GDM1 (cell line): ENCODE measurements at regions not wholly inside any gene's neighbourhood (a gene's known extent, or its start where the extent isn't known, plus 50 kb on each side); places are given as distances from the start of the nearest gene placed in this dataset.
A peak's percentile ranks its signal among the peaks of the same experiment; 100 is the strongest.
"Not testable (repeated sequence)": the region's sequence is repeated elsewhere in the genome, so short reads cannot be mapped to it uniquely, and the experiment has no call there.

ENCODE experiments used
- DNase-seq: peaks from one replicate; lab custom pipeline; 2025; lab: John Stamatoyannopoulos, UW

DNA sequence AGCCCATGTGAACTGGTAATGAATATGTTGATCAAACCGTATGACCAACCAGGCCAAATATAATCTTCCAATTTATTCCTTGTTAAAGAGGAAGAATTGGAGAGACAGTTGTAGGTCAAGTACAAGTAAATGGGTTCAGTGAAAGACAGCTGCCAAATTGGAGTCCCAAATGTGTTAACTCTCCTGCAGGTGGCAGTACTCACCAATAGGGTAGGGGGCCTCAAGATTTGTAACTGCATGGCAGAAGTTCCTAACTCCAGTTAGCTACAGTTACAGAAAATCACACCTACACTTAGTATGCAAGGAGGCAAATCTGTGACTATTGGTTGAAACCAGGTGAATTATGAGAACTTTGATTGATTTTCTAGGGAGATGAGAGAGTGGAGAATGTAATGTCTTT, 278.0 kb downstream of the ZBBX start:
- DNase-seq = no peak

DNA sequence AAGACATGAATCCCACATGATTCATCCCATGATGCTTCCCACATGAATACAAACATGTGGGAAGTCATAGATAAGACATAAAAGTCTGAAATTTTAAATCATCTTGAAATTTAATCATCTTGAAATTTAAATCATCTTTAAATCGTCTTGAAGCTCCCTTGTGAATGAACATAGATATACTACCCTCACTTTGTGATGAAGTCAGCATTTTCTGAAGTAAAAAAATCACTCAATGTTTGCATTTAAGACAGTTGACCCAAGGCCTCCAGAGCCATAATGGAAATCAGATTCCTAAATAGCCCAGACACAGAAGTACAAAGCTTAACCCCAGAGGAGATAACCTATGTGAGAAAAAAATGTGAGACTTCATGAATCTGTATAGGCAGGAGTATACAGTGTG, 279.4 kb downstream of the ZBBX start:
- no peak for DNase-seq

DNA sequence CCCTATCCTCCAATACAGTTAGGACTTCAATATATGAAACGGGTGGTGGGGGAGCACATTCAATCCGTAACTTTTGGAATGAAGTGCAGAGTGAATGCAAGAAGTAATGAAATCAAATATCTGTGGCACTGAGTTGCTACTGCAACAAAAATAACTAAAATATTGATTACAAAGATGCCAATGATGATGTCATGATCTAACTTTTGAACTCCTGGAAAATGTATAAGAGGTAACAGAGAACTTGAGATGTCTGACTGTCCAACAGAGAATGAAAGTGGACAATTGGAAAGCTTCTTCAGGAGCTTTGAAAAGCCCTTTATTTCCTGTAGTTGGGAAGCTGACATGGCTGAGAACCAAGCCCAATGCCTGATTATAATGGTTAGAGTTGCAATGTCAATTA, 279.9 kb downstream of the ZBBX start:
- DNase-seq = no peak

DNA sequence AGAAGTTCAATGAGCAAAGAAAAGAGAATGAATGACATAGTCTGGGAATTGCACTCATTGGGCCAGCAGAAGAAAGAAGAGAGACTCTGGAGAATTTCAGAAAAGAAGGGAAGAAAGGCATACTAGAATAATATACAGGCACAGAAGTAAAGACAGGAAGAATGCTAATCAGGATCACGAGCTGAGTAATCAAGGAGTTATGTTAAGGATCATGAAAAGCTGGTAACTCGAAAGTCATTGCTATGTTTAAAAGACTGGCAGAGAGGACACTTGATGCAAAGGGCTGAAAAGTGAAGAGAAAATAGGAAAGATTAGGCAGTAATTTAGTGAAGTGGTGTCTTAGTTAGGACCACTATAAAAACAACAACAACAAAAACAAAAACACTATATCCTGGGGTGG, 284.1 kb downstream of the ZBBX start:
- DNase-seq = no peak

DNA sequence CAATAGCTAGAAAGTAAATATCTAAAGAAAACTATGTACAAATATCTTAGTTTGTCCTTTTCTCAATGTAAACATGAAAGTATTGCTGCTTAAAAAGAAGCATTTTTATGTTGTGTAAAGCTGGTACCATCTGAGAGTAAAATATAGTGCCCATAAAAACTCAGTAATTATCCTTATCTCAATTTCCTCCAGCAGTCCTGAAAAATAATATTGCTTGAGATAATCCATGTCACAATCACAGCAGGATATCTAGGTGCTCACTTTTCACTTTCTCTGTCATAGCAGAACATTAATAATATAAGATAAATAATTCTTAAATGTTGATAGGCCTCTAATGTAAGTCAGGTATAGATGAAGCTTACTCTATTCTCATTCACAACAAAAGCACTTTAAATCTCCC, 285.5 kb downstream of the ZBBX start:
- DNase-seq = no peak

DNA sequence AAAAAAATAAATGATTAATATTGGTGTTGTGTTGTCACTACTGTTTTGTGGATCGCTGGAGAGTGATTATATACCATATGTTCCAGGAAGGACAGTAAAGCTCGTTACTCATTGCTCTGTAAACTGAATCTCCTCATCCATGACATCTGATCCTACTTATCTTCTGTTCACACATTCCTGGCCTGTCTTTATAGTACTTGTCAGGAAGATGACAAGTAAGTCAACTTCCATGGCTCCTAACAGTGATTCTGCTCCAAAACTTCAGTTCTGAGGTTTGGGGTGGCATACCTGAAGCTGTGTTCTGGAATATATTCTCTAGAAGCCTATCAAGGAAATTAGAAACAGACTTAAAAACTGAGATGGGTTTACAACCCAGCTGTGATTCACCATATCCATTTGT, 288.9 kb downstream of the ZBBX start:
- DNase-seq = no peak

DNA sequence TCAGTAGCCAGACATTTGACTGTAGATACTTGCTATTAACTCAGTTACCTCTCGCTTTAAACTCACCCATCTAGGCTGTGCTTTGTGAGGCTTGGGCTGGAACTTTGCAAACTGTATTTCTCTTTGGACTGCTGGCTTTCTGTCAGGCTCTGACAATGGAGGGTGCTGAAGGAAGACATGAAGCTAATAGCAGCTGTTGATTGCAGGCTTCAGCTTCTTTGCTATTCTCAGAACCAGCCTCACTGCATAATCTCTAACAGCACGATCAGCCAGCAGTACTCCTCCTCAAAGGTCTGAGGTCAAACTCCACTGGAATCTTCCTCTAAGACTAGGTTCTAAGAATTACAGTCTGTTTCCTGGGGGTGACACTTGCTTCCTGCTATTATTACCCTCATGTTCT, 295.6 kb downstream of the ZBBX start:
- no peak for DNase-seq

DNA sequence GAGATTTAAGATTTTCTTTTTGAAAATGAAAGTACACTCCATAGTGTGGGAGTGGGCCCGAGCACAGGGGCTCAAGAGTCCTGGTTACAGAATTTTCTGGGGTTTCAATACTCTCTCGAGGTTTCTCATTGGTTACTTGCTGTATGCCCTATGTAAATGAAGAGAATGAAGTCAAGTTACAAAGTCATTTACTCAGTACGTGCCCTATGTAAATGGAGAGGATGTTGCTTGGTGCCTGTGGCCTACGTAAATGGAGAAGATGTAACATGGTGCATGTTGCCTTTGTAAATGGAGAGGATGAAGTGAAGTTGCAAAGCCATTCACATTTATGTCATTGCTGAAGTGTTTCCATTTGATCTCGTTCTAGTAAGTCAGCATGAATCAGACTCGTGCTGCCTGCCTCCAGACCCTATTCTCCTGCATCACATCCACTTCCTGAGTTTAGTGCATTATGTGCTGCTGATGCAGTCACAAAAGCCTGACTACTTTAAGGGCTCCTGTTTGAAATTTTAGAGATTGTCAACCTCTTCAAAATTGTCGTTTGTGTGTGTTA, 302.0 kb downstream of the ZBBX start:
- no peak for DNase-seq

DNA sequence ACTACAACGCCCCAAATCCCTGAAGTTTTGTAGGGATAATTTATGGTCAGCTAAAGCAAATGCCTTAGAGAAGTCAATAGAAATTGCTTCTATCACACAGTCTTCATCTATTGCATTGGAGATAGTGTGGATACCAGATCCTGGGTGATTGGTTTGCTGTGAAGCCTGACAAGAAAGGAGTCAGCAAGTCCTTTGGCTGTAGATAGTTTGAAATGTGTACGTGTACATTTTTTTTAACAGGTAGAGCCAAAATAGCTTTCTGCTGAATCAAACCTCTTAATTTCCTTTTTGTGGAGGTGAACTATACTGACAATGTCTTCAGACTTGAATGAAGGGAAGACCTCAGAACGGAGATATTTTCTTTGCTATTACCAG, 312.3 kb downstream of the ZBBX start:
- DNase-seq = no peak

DNA sequence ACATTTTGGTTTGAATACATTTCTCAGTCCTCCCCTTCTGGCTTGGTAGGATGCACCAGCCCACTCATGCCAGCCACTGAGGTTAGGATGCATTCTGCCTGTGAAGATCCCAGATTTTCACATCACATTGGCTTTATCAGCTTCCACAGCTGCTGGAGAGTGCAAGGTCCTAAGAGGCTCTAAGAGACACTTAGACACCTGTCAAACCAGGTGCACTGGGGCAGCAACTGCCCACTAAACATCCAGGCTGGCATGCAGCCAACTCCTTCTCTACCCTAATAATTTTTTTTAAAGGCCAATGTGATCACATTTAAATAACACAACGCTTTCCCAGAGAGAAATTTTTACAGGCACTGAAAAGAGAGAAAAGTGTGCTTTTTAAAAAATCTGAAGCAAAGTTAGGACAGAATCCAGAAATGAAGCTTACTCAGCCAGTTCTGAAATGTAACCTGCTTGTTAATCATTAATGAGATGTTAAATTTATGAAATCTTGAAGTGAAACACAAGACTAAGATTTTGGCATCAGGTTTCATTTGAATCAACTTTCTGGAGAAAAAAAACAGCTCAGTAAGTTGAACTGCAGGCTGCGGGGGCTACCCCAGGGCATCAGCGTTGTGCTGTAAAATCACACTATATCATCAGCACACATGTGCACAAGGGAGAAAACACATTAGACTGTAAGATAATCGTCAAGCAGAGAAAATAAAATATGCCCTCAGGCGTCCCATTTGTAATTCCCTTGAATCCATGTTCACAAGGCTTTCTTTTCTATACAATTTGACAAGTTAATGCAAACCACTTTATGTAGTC, 312.9 kb downstream of the ZBBX start:
- DNase-seq = no peak

DNA sequence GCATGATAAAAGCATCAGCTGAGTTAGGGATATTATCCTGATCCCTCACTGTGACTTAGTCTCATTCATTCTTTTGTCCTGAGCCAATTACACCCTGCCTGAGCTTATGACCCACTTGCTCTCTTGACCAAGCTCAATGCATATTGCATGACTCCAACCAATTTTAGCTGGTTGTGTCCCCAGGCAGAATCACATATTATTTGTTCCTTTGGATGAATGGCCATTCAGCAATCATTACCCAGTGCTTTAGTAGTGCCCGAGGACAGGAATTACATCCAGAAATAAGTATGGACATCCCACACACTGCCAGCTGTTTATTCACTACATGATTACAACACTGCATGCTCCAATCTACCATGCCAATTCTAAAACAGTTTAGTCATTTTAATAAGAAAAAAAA, 322.5 kb downstream of the ZBBX start:
- DNase-seq = no peak

DNA sequence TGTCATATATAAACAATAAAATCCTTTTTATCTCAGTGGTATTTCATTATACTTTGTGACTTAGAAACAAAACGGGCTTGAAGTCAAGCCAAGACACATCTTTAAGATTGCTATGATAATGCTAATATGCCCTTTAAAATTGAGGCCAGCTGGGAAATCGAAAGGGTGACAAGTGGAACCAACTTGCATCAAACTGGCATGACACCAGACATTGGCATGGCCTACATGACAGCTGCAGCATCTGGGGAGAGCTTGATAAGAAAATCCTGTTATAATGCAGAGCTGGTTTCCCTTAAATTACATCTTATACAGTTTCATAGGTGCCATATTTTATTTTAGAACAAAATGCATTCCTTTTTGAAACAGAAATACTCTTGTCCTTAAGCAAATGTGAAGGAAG, 325.2 kb downstream of the ZBBX start:
- no peak for DNase-seq

DNA sequence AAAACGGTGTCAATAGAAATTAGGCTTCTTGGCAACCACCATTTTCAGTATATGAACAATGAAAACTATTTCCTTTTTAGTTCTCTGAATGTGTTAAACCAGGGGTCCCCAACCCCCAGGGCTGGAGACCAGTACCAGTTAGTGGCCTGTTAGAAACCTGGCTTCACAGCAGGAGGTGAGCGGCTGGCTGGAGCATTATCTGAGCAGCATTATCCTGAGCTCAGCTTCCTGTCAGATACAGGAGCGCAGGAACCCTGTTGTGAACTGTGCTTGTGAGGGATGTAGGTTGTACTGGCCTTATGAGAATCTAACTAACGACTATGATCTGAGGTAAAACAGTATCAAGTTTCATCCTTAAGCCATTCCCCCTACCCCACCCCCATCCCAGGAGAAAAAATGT, 328.7 kb downstream of the ZBBX start:
- no peak for DNase-seq

DNA sequence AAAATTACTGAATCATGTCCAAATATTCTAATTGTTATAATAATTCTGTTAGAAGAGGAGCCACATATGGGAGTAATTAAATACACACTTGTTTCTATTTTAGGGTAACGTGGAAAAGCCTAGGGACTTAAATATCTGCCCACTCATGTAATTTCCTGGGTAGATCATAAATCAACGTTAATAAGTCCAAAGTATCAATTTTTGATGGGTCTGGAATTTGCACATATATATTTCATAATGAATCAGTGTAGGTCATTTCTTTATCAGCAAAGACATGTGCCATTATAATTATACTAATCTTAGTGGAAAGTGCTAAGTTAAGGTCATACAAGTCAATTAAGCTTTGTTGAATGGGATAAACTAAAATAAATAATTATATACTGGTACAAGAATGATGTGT, 346.2 kb downstream of the ZBBX start:
- DNase-seq = no peak

DNA sequence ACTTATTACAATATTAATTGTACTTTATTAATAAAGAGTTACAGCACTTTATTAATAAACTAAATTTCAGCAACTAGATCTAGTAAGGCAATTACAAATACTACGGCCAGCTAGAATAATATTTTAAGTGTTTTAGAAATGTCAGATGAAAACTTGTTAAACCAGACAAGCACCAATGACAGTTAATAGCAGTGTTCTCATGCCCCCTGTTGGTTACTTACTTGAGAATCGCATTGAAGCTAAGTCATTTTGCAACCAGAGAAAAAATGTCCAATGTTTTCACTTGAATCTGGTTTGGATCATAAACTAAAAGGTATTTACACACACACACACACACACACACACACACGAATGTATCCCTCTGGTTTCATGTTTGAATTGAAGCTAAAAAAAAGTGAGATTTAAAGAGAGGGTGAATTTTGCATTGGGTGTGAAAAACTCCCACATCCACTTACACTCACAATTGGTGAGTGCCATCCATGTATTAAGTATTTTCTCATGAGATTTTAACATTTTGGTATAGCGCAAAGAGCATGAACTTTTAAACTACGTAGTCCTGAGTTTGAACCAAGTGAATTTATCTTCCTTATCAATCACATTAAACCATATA, 347.7 kb downstream of the ZBBX start:
- DNase-seq = peak; percentile 11

DNA sequence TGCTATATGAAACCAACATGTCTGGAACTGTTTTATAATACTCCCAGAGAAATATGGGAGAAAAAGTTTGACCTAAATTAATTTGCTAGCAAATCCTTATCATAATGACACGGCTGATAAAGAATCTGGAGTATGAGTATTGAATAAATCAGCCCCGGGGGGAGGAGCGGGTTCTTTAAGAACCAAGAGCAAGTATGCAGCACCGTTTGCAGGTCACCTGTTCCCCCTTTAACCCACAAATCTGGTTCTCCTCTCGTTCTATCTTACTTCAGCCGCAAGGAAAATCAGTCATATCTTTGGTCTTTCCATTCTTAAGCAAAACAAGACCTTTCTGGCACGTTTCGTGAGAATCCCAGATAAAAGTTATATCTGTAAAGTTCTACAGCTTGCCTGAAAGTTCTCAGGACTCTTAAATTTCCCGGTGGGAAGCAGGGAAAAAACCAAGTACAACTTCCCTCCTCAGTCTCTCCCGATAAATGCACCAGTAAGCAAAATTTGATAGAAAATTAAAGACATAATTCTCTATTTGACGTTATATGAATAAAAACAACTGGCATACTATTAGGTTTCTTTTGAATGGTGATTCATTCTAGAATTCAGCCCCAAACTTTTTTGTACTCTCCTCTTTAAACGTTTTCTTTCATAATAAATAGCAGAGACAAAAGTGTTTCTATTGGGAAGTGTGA, 348.6 kb downstream of the ZBBX start:
- no peak for DNase-seq

DNA sequence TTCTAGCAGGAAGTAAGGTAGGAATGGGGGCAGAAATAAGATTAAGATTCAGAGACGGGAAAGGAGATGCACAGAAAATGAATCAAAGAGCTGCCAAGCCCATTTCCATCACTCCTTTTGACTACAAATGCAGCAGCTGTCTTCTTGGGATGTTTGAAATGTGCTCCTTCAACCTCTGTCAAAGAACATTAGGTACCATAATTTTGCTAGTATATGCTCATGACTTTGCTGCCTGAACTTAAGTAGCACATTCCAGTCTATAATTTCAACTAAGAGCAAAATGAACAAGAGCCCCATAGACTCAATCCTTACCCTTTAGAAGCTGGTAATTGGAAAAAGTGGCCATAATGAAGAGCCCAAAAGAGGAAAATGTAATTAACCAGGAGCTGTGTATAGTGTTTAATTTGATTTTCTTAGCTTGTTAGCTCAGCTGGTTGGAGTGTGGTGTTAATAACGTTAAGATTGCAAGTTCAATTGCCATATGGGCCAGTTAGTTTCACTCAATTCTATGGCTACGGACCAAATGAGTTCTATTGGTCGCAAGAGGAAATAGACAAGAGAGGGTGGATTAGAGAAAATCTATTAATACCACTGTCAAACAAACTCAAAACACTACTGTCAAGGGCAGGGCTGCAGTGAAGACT, 349.9 kb downstream of the ZBBX start:
- DNase-seq = no peak

DNA sequence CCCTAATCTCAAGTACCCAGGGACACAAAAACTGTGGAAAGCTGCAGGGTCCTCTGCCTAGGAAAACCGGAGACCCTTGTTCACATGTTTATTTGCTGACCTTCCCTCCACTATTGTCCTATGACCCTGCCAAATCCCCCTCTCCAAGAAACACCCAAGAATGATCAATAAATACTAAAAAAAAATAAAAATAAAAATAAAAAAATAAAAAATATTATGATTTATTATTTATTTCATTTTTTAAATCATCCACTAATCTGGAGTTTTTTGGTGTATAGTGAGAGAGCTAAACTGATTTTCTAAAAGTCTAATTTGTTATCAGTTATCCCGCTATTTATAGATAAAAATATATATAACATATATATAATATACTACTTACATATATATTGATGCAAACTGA, 360.6 kb downstream of the ZBBX start:
- not testable (repeated sequence) for DNase-seq

DNA sequence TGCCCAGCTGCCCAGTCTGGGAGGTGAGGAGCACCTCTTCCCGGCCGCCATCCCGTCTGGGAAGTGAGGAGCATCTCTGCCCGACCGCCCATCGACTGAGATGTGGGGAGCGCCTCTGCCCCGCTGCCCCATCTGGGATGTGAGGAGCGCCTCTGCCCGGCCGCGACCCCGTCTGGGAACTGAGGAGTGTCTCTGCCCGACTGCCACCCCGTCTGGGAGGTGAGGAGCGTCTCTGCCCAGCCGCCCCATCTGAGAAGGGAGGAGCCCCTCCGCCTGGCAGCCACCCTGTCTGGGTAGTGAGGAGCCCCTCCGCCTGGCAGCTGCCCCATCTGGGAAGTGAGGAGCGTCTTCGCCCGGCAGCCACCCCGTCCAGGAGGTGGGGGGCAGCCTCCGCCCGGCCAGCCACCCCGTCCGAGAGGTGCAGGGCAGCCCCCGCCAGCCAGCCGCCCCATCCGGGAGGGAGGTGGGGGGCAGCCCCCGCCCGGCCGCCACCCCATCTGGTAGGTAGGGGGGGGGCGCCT, 361.4 kb downstream of the ZBBX start:
- DNase-seq = not testable (repeated sequence)

DNA sequence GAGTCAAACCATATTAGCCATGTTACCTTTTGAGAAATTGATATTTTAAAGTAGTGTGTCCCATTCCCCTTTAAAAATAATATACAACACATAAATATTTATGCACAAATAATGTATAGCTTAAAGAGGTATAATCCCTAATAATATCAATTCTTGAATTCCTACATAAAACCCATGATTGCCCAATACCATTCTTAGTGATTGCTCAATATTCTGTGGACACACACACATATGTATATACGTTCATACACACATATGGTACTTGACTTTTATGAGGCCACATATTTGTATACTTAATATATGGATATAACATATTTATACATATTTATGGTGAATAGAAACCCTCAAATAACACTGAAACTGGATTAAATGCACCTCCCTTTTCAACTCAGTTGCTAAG, 367.4 kb downstream of the ZBBX start:
- no peak for DNase-seq

DNA sequence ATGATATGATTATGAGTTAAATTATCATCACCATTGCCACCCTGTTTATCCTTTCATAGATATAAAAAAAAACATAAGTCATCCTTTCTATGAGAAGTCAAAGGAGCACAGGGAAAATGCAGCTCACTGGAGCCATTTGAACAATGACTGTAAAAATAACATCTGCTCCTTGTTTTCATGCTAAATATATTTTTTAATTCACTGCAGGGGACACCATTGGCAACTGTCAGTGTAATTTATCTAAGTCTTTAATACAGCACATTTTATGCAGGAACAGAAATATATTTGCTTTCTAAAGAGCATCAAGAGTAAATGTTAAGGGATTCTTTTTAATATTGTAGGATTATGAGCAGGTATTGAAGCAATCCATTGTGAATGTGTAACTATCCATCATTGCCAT, 371.3 kb downstream of the ZBBX start:
- DNase-seq = no peak

DNA sequence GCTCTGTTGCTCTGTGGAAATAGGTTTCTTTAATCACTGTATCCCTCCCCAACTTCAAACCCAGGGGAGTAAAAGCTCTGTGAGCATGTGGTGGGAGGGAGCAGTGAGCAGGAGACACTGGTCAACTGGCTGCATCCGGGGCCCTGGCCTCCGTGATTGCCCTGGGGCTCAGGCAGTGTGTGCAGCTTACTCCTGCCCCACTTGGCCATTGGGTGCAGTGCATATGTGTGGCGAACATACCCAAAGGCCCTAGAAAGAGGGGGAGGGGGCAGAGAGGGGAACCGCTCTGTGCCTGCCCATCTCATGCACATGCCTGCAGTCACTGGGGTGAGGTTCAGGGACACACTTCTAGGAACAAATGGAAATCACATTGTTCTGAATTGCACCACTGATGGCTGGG, 378.7 kb downstream of the ZBBX start:
- DNase-seq = no peak
